ENCODE measurements at regions not wholly inside any gene's neighbourhood (a gene's known extent, or its start where the extent isn't known, plus 50 kb on each side); places are given as distances from the start of the nearest gene placed in this dataset.

DNA sequence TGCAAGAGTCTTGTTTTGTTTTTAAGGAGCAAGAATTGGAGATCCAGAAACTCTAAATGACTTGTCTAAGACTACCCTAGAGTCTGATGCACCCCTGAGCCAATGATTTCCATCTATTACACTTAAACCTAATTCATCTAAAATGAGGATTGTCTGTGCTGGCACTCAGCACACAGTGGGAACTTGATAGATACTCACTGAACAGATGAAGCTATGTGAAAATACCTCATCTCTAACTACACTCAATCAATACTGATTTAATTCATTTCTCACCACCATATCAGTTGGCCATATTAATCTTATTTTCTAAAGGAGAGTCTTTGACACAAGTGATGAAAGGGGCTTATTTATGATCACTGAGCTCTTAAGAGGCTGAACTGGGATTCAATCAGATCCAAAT, 262.1 kb downstream of the HS3ST1 start:
- Histone ChIP-seq H3K27me3 (ENCODE audit: insufficient read depth, low read length, poor library complexity) (no peaks in the 10 kb centered on the region), H3K79me2 (ENCODE audit: insufficient read depth, low read length) (no peaks in the 10 kb centered on the region), H3K9ac (ENCODE audit: low read depth, low read length) (no peak overlapping the region), H3K4me3 (ENCODE audit: low read depth in 1 of 2, low read length in 2 of 2) (no peak overlapping the region), H3K4me1 (ENCODE audit: insufficient read depth, low read length) (no peaks in the 10 kb centered on the region), H3K4me2 (ENCODE audit: insufficient read depth, low read length) (no peak overlapping the region), H3K36me3 (ENCODE audit: insufficient read depth, low read length) (no peaks in the 10 kb centered on the region), H2AFZ (ENCODE audit: low read depth, low read length) (no peak overlapping the region), H3K9me3 (ENCODE audit: insufficient read depth, low read length, severe bottlenecking) (no peaks in the 10 kb centered on the region), H3K27ac (ENCODE audit: low read length) (no peak overlapping the region), H4K20me1 (ENCODE audit: insufficient read depth, low read length) (no peaks in the 10 kb centered on the region)
- TF ChIP-seq, protein P1, sequence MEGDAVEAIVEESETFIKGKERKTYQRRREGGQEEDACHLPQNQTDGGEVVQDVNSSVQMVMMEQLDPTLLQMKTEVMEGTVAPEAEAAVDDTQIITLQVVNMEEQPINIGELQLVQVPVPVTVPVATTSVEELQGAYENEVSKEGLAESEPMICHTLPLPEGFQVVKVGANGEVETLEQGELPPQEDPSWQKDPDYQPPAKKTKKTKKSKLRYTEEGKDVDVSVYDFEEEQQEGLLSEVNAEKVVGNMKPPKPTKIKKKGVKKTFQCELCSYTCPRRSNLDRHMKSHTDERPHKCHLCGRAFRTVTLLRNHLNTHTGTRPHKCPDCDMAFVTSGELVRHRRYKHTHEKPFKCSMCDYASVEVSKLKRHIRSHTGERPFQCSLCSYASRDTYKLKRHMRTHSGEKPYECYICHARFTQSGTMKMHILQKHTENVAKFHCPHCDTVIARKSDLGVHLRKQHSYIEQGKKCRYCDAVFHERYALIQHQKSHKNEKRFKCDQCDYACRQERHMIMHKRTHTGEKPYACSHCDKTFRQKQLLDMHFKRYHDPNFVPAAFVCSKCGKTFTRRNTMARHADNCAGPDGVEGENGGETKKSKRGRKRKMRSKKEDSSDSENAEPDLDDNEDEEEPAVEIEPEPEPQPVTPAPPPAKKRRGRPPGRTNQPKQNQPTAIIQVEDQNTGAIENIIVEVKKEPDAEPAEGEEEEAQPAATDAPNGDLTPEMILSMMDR (IDR thresholded peaks at IDR 0.05; ENCODE audit: borderline replicate concordance, extremely low read depth, low read length, poor library complexity, severe bottlenecking), result no peak
- TF ChIP-seq EZH2 (IDR thresholded peaks at IDR 0.05; ENCODE audit: borderline replicate concordance, low read depth, low read length, severe bottlenecking), result no peak
- ATAC-seq (ENCODE audit: insufficient read depth, low read depth) (no peak), DNase-seq (no peak)

DNA sequence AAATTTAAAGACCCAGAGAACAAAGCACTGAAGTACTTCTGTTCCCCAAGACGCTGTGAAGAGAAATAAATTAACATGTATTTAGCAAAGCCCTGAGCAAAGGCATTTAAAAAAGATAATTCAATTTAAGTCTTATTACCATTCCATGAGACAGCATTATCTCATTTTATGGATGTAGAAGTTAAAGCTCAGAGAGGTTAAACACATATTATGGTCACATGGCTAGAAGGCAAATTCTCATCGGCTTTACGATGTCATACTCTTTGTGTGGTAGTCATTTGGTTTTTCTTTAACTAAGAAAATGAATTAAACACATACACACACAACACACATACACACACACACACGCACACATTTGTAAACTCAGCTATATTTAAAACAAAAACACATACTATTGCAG, 262.7 kb downstream of the HS3ST1 start:
- Histone ChIP-seq H3K4me3 (ENCODE audit: low read depth in 1 of 2, low read length in 2 of 2) (no peak overlapping the region), H3K4me1 (ENCODE audit: insufficient read depth, low read length) (no peaks in the 10 kb centered on the region), H3K27ac (ENCODE audit: low read length) (no peak overlapping the region), H2AFZ (ENCODE audit: low read depth, low read length) (no peak overlapping the region), H4K20me1 (ENCODE audit: insufficient read depth, low read length) (no peaks in the 10 kb centered on the region), H3K79me2 (ENCODE audit: insufficient read depth, low read length) (no peaks in the 10 kb centered on the region), H3K9ac (ENCODE audit: low read depth, low read length) (no peak overlapping the region), H3K9me3 (ENCODE audit: insufficient read depth, low read length, severe bottlenecking) (no peaks in the 10 kb centered on the region), H3K27me3 (ENCODE audit: insufficient read depth, low read length, poor library complexity) (no peaks in the 10 kb centered on the region), H3K4me2 (ENCODE audit: insufficient read depth, low read length) (no peak overlapping the region), H3K36me3 (ENCODE audit: insufficient read depth, low read length) (no peaks in the 10 kb centered on the region)
- TF ChIP-seq, protein P1 (IDR thresholded peaks at IDR 0.05; ENCODE audit: borderline replicate concordance, extremely low read depth, low read length, poor library complexity, severe bottlenecking), result no peak
- no peak for TF ChIP-seq EZH2 (IDR thresholded peaks at IDR 0.05; ENCODE audit: borderline replicate concordance, low read depth, low read length, severe bottlenecking)
- no peak for DNase-seq
- no peak for ATAC-seq (ENCODE audit: insufficient read depth, low read depth)

DNA sequence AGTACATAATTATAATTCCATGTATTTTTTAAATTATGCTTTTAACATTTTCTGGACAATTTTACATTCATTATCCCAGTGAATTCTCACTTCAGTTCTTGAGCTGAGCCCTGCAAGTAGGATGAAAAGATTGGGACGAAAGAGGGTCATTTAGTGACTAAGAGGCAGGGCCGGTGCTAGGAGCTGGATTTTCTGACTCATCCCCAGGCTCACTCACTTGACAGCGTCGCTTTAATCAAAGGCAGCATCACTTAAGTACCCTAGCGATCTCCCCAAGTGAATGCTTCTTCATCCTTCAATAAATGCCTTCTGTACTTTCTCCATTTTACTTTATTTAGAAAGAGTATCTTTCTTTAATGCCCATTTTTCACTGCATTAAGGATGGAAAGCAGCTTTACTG, 263.6 kb downstream of the HS3ST1 start:
- H3K36me3 ChIP-seq (ENCODE audit: insufficient read depth, low read length), result no peaks in the 10 kb centered on the region
- DNase-seq (no peak), ATAC-seq (ENCODE audit: insufficient read depth, low read depth) (no peak)
- no peaks in the 10 kb centered on the region for H3K9me3 ChIP-seq (ENCODE audit: insufficient read depth, low read length, severe bottlenecking)
- no peak overlapping the region for H3K4me3 ChIP-seq (ENCODE audit: low read depth in 1 of 2, low read length in 2 of 2)
- H4K20me1 ChIP-seq (ENCODE audit: insufficient read depth, low read length), result no peaks in the 10 kb centered on the region
- no peak overlapping the region for H3K27ac ChIP-seq (ENCODE audit: low read length)
- H3K4me2 ChIP-seq (ENCODE audit: insufficient read depth, low read length), result no peak overlapping the region
- H2AFZ ChIP-seq (ENCODE audit: low read depth, low read length), result no peak overlapping the region
- H3K79me2 ChIP-seq (ENCODE audit: insufficient read depth, low read length), result no peaks in the 10 kb centered on the region
- no peak overlapping the region for H3K9ac ChIP-seq (ENCODE audit: low read depth, low read length)
- no peaks in the 10 kb centered on the region for H3K4me1 ChIP-seq (ENCODE audit: insufficient read depth, low read length)
- no peaks in the 10 kb centered on the region for H3K27me3 ChIP-seq (ENCODE audit: insufficient read depth, low read length, poor library complexity)
- TF ChIP-seq, protein P1 (IDR thresholded peaks at IDR 0.05; ENCODE audit: borderline replicate concordance, extremely low read depth, low read length, poor library complexity, severe bottlenecking), result no peak
- no peak for TF ChIP-seq EZH2 (IDR thresholded peaks at IDR 0.05; ENCODE audit: borderline replicate concordance, low read depth, low read length, severe bottlenecking)

DNA sequence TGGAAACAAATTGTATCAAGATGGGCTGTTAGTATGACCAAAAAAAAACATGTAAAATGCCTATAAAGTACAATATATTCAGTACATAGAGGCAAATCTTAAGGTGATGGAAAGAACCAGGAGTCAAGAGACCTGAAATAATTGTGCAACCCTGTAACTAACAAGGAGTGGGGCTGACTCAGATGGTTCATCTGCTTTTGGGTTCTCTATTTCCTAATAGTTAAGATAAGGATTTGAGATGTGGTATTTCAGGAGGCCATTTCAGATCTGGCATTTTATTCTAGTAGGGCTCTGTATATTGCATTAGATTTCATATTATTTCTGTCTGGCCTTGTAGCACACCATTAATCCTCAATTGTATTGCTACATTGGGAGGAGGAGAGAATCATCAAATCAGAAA, 268.4 kb downstream of the HS3ST1 start:
- DNase-seq, result no peak
- Histone ChIP-seq H3K4me1 (ENCODE audit: insufficient read depth, low read length) (no peaks in the 10 kb centered on the region), H3K4me2 (ENCODE audit: insufficient read depth, low read length) (no peak overlapping the region), H3K9me3 (ENCODE audit: insufficient read depth, low read length, severe bottlenecking) (no peaks in the 10 kb centered on the region), H3K27ac (ENCODE audit: low read length) (no peak overlapping the region), H3K36me3 (ENCODE audit: insufficient read depth, low read length) (no peaks in the 10 kb centered on the region), H3K4me3 (ENCODE audit: low read depth in 1 of 2, low read length in 2 of 2) (no peak overlapping the region), H3K27me3 (ENCODE audit: insufficient read depth, low read length, poor library complexity) (no peaks in the 10 kb centered on the region), H3K9ac (ENCODE audit: low read depth, low read length) (no peak overlapping the region), H2AFZ (ENCODE audit: low read depth, low read length) (no peak overlapping the region), H3K79me2 (ENCODE audit: insufficient read depth, low read length) (no peaks in the 10 kb centered on the region), H4K20me1 (ENCODE audit: insufficient read depth, low read length) (no peaks in the 10 kb centered on the region)
- no peak for TF ChIP-seq EZH2 (IDR thresholded peaks at IDR 0.05; ENCODE audit: borderline replicate concordance, low read depth, low read length, severe bottlenecking)
- TF ChIP-seq, protein P1 (IDR thresholded peaks at IDR 0.05; ENCODE audit: borderline replicate concordance, extremely low read depth, low read length, poor library complexity, severe bottlenecking), result no peak
- ATAC-seq (ENCODE audit: insufficient read depth, low read depth), result no peak

All from DND-41 (cell line).